ENCODE measurements at regions not wholly inside any gene's neighbourhood (a gene's known extent, or its start where the extent isn't known, plus 50 kb on each side); places are given as distances from the start of the nearest gene placed in this dataset.

DNA sequence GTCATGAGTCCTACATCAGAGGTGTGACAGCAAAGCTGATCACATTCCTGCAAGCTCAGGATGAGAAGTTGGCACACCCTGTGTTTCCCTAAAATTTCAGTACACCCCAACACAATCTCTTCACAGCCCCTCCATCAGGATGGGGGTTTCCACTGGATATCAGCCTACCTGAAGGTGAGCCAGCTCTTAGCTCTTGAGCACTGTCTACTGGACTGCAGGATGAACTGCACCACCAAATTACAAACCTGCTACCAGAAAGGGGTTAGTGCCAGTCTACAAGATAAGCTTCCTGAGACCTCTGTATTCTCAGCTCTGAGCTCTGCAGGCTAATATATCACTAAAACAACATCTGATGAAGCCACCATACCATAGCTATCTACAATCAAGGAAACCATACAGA is 1616.2 kb upstream of the SPRY2 start:
- Mint-ChIP-seq H3K27me3 (no peaks in the 10 kb centered on the region), H3K9me3 (ENCODE audit: insufficient read depth) (no peaks in the 10 kb centered on the region), H3K4me3 (no peak overlapping the region), H3K4me1 (no peaks in the 10 kb centered on the region), H3K27ac (no peak overlapping the region)
- peaks cover 0 to 11% (median 1%) of the 10 kb centered on the region in 3 donors for H3K9me3 ChIP-seq (ENCODE audit: control extremely low read depth in 1 of 3, control insufficient read depth in 2 of 3, insufficient read depth in 1 of 3, low read length in 2 of 3)
- intact Hi-C loops (cut with micrococcal nuclease) = no loop called here
- H3K27ac ChIP-seq (ENCODE audit: low read length in 2 of 2) = no peak overlapping the region
- no peak overlapping the region for H3K9ac ChIP-seq (ENCODE audit: low read length)
- H3K36me3 ChIP-seq (replicated peaks in 1 of 2; ENCODE audit: control extremely low read depth in 1 of 2, control insufficient read depth in 1 of 2, extremely low read depth in 1 of 2, insufficient read depth in 2 of 2, low read length in 1 of 2) = no peaks in the 10 kb centered on the region
- no peaks in the 10 kb centered on the region for H4K20me1 ChIP-seq (ENCODE audit: control insufficient read depth, insufficient read depth, low read length, poor library complexity, severe bottlenecking)
- ATAC-seq (ENCODE audit: low read depth) = no peak
- no peaks in the 10 kb centered on the region for H3K4me1 ChIP-seq (ENCODE audit: control insufficient read depth in 2 of 2, insufficient read depth in 2 of 2, low read length in 2 of 2)
- CTCF ChIA-PET = no interaction called here
- H3K4me3 ChIP-seq (ENCODE audit: control extremely low read depth in 1 of 5, extremely low read depth in 1 of 5, insufficient read depth in 1 of 5, low read depth in 2 of 5, low read length in 4 of 5) = no peak overlapping the region
- no peaks in the 10 kb centered on the region for H3K79me2 ChIP-seq (ENCODE audit: control insufficient read depth, insufficient read depth, low read length)
- TF ChIP-seq CTCF (IDR thresholded peaks at IDR 0.05) (no peak), EZH2 (IDR thresholded peaks at IDR 0.05; ENCODE audit: borderline replicate concordance, insufficient read depth, low read depth, low read length, poor library complexity, severe bottlenecking) (no peak)
- POLR2A ChIA-PET = no interaction called here
- no peak overlapping the region for H2AFZ ChIP-seq (ENCODE audit: insufficient read depth, low read depth, low read length, poor library complexity, severe bottlenecking)
- H3K27me3 ChIP-seq (replicated peaks in 1 of 4; ENCODE audit: control extremely low read depth in 1 of 4, control insufficient read depth in 3 of 4, insufficient read depth in 4 of 4, low read length in 3 of 4) = no peaks in the 10 kb centered on the region
- DNase-seq = no peak
- no peak overlapping the region for H3K4me2 ChIP-seq (replicated peaks; ENCODE audit: low read depth, low read length, poor library complexity, severe bottlenecking)

- H3K9me3 ChIP-seq (ENCODE audit: control extremely low read depth in 1 of 3, control insufficient read depth in 2 of 3, insufficient read depth in 1 of 3, low read length in 2 of 3) = no peaks in the 10 kb centered on the region
- no peaks in the 10 kb centered on the region for H3K27me3 ChIP-seq (replicated peaks in 1 of 4; ENCODE audit: control extremely low read depth in 1 of 4, control insufficient read depth in 3 of 4, insufficient read depth in 4 of 4, low read length in 3 of 4)
- H3K9ac ChIP-seq (ENCODE audit: low read length) = no peak overlapping the region
- H4K20me1 ChIP-seq (ENCODE audit: control insufficient read depth, insufficient read depth, low read length, poor library complexity, severe bottlenecking) = no peaks in the 10 kb centered on the region
- H3K36me3 ChIP-seq (replicated peaks in 1 of 2; ENCODE audit: control extremely low read depth in 1 of 2, control insufficient read depth in 1 of 2, extremely low read depth in 1 of 2, insufficient read depth in 2 of 2, low read length in 1 of 2) = no peaks in the 10 kb centered on the region
- H3K27ac ChIP-seq (ENCODE audit: low read length in 2 of 2) = no peak overlapping the region
- DNase-seq (no peak), ATAC-seq (ENCODE audit: low read depth) (no peak)
- TF ChIP-seq CTCF (IDR thresholded peaks at IDR 0.05) (no peak), EZH2 (IDR thresholded peaks at IDR 0.05; ENCODE audit: borderline replicate concordance, insufficient read depth, low read depth, low read length, poor library complexity, severe bottlenecking) (no peak)
- intact Hi-C loops (cut with micrococcal nuclease) = no loop called here
- peaks cover 4% of the 10 kb centered on the region for H3K9me3 Mint-ChIP-seq (ENCODE audit: insufficient read depth)
- H3K4me3 Mint-ChIP-seq = no peak overlapping the region
- H3K4me2 ChIP-seq (replicated peaks; ENCODE audit: low read depth, low read length, poor library complexity, severe bottlenecking) = no peak overlapping the region
- ChIA-PET POLR2A (no interaction called here), CTCF (no interaction called here)
- no peaks in the 10 kb centered on the region for H3K27me3 Mint-ChIP-seq
- no peaks in the 10 kb centered on the region for H3K4me1 Mint-ChIP-seq
- H3K79me2 ChIP-seq (ENCODE audit: control insufficient read depth, insufficient read depth, low read length) = no peaks in the 10 kb centered on the region
- H3K27ac Mint-ChIP-seq = no peak overlapping the region
- no peak overlapping the region for H2AFZ ChIP-seq (ENCODE audit: insufficient read depth, low read depth, low read length, poor library complexity, severe bottlenecking)
- no peak overlapping the region for H3K4me3 ChIP-seq (ENCODE audit: control extremely low read depth in 1 of 5, extremely low read depth in 1 of 5, insufficient read depth in 1 of 5, low read depth in 2 of 5, low read length in 4 of 5)
- WGBS (ENCODE audit: insufficient coverage) = no CpG with 5 or more reads among the region's 3 CpGs
- no peaks in the 10 kb centered on the region for H3K4me1 ChIP-seq (ENCODE audit: control insufficient read depth in 2 of 2, insufficient read depth in 2 of 2, low read length in 2 of 2)
These were observed 1589.1 kb upstream of the SPRY2 start for GRCh38 chr13:81929988-81930387.
